Ovary (tissue), 7 donors: ENCODE measurements at regions not wholly inside any gene's neighbourhood (a gene's known extent, or its start where the extent isn't known, plus 50 kb on each side); places are given as distances from the start of the nearest gene placed in this dataset.

Experiments used
- DNase-seq, 5 donors: peaks; one replicate each; pipeline ENCODE4 v3.0.0-alpha.2; 2019 to 2020
- H3K27ac ChIP-seq, 2 donors: fragments of 200-600 bp; one replicate each; pipeline versions ENCODE4 v1.5.1 to v1.8.0; 2019 to 2022
- H3K27me3 ChIP-seq: fragments of 200-600 bp; one replicate; pipeline ENCODE4 v1.8.0; 2022
- H3K36me3 ChIP-seq: fragments of 200-600 bp; sonication (generic); one replicate; pipeline ENCODE4 v1.5.1; 2019
- H3K4me1 ChIP-seq: one replicate; pipeline ENCODE4 v1.8.1; 2013; ENCODE audit warnings: mild to moderate bottlenecking, moderate library complexity; ENCODE audit not compliant: insufficient read depth
- H3K4me3 ChIP-seq: fragments of 200-600 bp; sonication (generic); one replicate; pipeline ENCODE4 v1.5.1; 2017
- H3K9me3 ChIP-seq, 2 donors: fragments of 200-600 bp in 1 of 2; sonication (generic) in 1 of 2; one replicate each; pipeline versions ENCODE4 v1.5.1 to v1.8.1; 2013 to 2019; ENCODE audit warnings: mild to moderate bottlenecking in 1 of 2, moderate library complexity in 1 of 2
- EP300 ChIP-seq: sonication (generic); formaldehyde crosslinking; IDR thresholded peaks from one replicate; pipeline ENCODE4 v1.6.1; 2017; ENCODE audit warnings: antibody characterized with exemption
- POLR2A ChIP-seq: fragments of 450-650 bp; IDR thresholded peaks from one replicate; pipeline ENCODE4 v1.6.1; 2017; ENCODE audit warnings: antibody characterized with exemption, mild to moderate bottlenecking, moderate library complexity
- WGBS, 3 donors: extraction: QIAGEN DNeasy Blood & Tissue Kit in 1 of 3; methylation state at CpG; one replicate each; pipeline versions ENCODE4 v1.1.5 to v1.1.7; 2013 to 2017; 5-methylcytosine and 5-hydroxymethylcytosine counted together
- intact Hi-C, 4 donors: fragments of 100-400 bp; cut with DNase I; formaldehyde crosslinking; loops; one replicate each; pipeline versions ENCODE4 v1.11.0 to v1.15.1; 2022 to 2023
- TF ChIP-seq, protein P1 (sequence below), 3 donors: fragments of 450-650 bp in 2 of 3; fragments of 200-600 bp in 1 of 3; IDR thresholded peaks; one replicate each; pipeline versions ENCODE4 v1.5.1 to v1.8.0; 2016 to 2022; ENCODE audit warnings: antibody characterized with exemption in 3 of 3, mild to moderate bottlenecking in 1 of 3
- donor health status: DM: no; HTN: no; CAD: no; lungs with moderate emphysema.
- donor health status: DM: no; HTN: no; CAD: no.
- donor health status: Bipolar disorder and iron deficiency.
- donor health status: DM: no; HTN: no; CAD: no.
- donor health status: DM: yes; HTN: yes; CAD: no.

GRCh38 chr14:103247169-103247606 is 86.8 kb upstream of the EIF5 start:
- Histone ChIP-seq H3K27me3 (no peaks in the 10 kb centered on the region), H3K9me3 (no peaks in the 10 kb centered on the region), H3K4me1 (peaks cover 2% of the 10 kb centered on the region), H3K4me3 (no peak overlapping the region), H3K27ac (no peak overlapping the region), H3K36me3 (no peaks in the 10 kb centered on the region)
- DNase-seq, result no peak
- TF ChIP-seq POLR2A (no peak), EP300 (no peak)
- TF ChIP-seq, protein P1, sequence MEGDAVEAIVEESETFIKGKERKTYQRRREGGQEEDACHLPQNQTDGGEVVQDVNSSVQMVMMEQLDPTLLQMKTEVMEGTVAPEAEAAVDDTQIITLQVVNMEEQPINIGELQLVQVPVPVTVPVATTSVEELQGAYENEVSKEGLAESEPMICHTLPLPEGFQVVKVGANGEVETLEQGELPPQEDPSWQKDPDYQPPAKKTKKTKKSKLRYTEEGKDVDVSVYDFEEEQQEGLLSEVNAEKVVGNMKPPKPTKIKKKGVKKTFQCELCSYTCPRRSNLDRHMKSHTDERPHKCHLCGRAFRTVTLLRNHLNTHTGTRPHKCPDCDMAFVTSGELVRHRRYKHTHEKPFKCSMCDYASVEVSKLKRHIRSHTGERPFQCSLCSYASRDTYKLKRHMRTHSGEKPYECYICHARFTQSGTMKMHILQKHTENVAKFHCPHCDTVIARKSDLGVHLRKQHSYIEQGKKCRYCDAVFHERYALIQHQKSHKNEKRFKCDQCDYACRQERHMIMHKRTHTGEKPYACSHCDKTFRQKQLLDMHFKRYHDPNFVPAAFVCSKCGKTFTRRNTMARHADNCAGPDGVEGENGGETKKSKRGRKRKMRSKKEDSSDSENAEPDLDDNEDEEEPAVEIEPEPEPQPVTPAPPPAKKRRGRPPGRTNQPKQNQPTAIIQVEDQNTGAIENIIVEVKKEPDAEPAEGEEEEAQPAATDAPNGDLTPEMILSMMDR (IDR thresholded peaks at IDR 0.05), result no peak
- WGBS, 3 donors, result 62 to 69% (median 67%) methylated on average over 7 of the region's 7 CpGs
- intact Hi-C loops, result no loop called here

GRCh38 chr14:103250181-103250580 is 83.9 kb upstream of the EIF5 start:
- intact Hi-C loops, result no loop called here

GRCh38 chr14:103250874-103251273 is 83.2 kb upstream of the EIF5 start:
- 32 to 42% (median 37%) methylated on average over 3 of the region's 3 CpGs for WGBS, 3 donors
- no peak for TF ChIP-seq POLR2A
- no peaks in the 10 kb centered on the region for H3K9me3 ChIP-seq
- intact Hi-C loops, result no loop called here
- peaks cover 2% of the 10 kb centered on the region for H3K4me1 ChIP-seq
- no peaks in the 10 kb centered on the region for H3K36me3 ChIP-seq
- no peak for DNase-seq
- no peak overlapping the region for H3K27ac ChIP-seq
- no peak overlapping the region for H3K4me3 ChIP-seq
- no peaks in the 10 kb centered on the region for H3K27me3 ChIP-seq

More at GRCh38 chr14:103250181-103250580, 83.9 kb upstream of the EIF5 start:
- no peak overlapping the region for H3K4me3 ChIP-seq
- H3K36me3 ChIP-seq, result no peaks in the 10 kb centered on the region
- no peak for DNase-seq
- TF ChIP-seq EP300 (no peak), POLR2A (no peak)
- TF ChIP-seq, protein P1 (IDR thresholded peaks at IDR 0.05), result no peak
- no peaks in the 10 kb centered on the region for H3K27me3 ChIP-seq
- no peak overlapping the region for H3K27ac ChIP-seq
- WGBS, 3 donors, result 63 to 73% (median 66%) methylated on average over 6 of the region's 6 CpGs
- peaks cover 2% of the 10 kb centered on the region for H3K4me1 ChIP-seq
- H3K9me3 ChIP-seq, result no peaks in the 10 kb centered on the region

DNA sequence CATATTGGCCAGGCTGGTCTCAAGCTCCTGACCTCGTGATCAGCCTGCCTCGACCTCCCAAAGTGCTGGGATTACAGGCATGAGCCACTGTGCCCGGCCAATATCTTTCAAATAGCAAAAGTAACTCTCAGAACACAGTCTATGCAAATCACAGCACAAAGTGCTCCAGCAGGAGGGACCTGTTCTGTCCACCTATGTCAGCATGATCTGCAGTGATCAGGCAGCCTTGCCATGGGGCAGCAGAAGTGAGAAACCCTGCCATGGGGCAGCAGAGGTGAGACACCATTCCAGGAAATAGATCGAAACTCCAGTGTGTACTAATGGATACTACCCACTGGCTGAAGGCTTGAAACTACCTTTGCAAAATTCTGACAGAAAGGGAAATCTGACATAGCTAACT is 78.5 kb upstream of the EIF5 start:
- no peaks in the 10 kb centered on the region for H3K27me3 ChIP-seq
- TF ChIP-seq EP300 (no peak), POLR2A (no peak)
- TF ChIP-seq, protein P1 (IDR thresholded peaks at IDR 0.05), result no peak
- no peaks in the 10 kb centered on the region for H3K9me3 ChIP-seq
- H3K27ac ChIP-seq, result no peak overlapping the region
- DNase-seq, result no peak
- intact Hi-C loops, result no loop called here
- 87 to 95% (median 93%) methylated on average over 4 of the region's 4 CpGs for WGBS, 3 donors
- H3K36me3 ChIP-seq, result no peaks in the 10 kb centered on the region
- no peak overlapping the region for H3K4me3 ChIP-seq
- H3K4me1 ChIP-seq, result no peaks in the 10 kb centered on the region

- intact Hi-C loops, result no loop called here
- DNase-seq, result no peak
- Histone ChIP-seq H3K27me3 (no peaks in the 10 kb centered on the region), H3K27ac (no peak overlapping the region), H3K9me3 (no peaks in the 10 kb centered on the region), H3K4me3 (no peak overlapping the region), H3K36me3 (no peaks in the 10 kb centered on the region), H3K4me1 (no peaks in the 10 kb centered on the region)
- TF ChIP-seq, protein P1 (IDR thresholded peaks at IDR 0.05), result no peak
- TF ChIP-seq POLR2A, result no peak
- TF ChIP-seq EP300, result no peak
- 59 to 66% (median 61%) methylated on average over 10 of the region's 10 CpGs for WGBS, 3 donors
These were observed 77.6 kb upstream of the EIF5 start for GRCh38 chr14:103256406-103256805.
